ENCODE measurements at regions not wholly inside any gene's neighbourhood (a gene's known extent, or its start where the extent isn't known, plus 50 kb on each side); places are given as distances from the start of the nearest gene placed in this dataset.
"Not testable (repeated sequence)": the region's sequence is repeated elsewhere in the genome, so short reads cannot be mapped to it uniquely, and the experiment has no call there.

GRCh38 chr20:1800180-1800579 is 95.0 kb upstream of the SIRPA start:
- H3K4me3 ChIP-seq = no peak overlapping the region
- H3K36me3 ChIP-seq = no peaks in the 10 kb centered on the region
- no peaks in the 10 kb centered on the region for H3K9me3 ChIP-seq
- H3K4me1 ChIP-seq = no peaks in the 10 kb centered on the region
- DNase-seq (ENCODE audit: low spot score in 2 of 2) = no peak
- no peak overlapping the region for H3K27ac ChIP-seq
- TF ChIP-seq POLR2AphosphoS5 (IDR thresholded peaks at IDR 0.05) (no peak), POLR2A (IDR thresholded peaks at IDR 0.05) (no peak)
- intact Hi-C loops (cut with DNase I; ENCODE audit: low total_unique reads) = no loop called here
- H3K27me3 ChIP-seq = no peaks in the 10 kb centered on the region

- H3K27me3 ChIP-seq; DNase-seq (ENCODE audit: low spot score in 2 of 2); H3K9me3 ChIP-seq; H3K4me1 ChIP-seq; H3K4me3 ChIP-seq; H3K36me3 ChIP-seq; intact Hi-C loops (cut with DNase I; ENCODE audit: low total_unique reads); H3K27ac ChIP-seq: not testable (repeated sequence)
Observed at GRCh38 chr20:1799746-1800145, 95.5 kb upstream of the SIRPA start.

DNA sequence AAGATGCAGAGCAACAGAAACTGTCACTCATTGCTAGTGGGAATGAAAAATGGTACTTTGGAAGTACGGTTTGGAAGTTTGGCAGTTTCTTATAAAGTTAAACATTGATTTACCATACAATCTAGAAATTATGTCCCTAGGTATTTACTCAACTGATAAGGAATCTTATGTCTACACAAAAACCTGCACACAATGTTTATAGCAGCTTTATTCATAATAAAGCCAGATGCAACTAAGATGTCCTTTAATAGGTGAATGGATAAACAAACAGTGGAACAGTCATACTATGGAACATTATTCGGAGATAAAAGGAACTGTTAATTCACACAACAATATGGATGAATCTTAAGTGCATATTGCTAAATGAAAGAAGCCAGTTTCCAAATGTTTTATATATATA is 96.2 kb upstream of the SIRPA start:
- Histone ChIP-seq H3K36me3 (no peaks in the 10 kb centered on the region), H3K27me3 (no peaks in the 10 kb centered on the region), H3K4me3 (no peak overlapping the region), H3K4me1 (no peaks in the 10 kb centered on the region), H3K9me3 (no peaks in the 10 kb centered on the region), H3K27ac (no peak overlapping the region)
- intact Hi-C loops (cut with DNase I; ENCODE audit: low total_unique reads) = no loop called here
- TF ChIP-seq POLR2AphosphoS5 (IDR thresholded peaks at IDR 0.05) (no peak), POLR2A (IDR thresholded peaks at IDR 0.05) (no peak)
- TF ChIP-seq, protein P1, sequence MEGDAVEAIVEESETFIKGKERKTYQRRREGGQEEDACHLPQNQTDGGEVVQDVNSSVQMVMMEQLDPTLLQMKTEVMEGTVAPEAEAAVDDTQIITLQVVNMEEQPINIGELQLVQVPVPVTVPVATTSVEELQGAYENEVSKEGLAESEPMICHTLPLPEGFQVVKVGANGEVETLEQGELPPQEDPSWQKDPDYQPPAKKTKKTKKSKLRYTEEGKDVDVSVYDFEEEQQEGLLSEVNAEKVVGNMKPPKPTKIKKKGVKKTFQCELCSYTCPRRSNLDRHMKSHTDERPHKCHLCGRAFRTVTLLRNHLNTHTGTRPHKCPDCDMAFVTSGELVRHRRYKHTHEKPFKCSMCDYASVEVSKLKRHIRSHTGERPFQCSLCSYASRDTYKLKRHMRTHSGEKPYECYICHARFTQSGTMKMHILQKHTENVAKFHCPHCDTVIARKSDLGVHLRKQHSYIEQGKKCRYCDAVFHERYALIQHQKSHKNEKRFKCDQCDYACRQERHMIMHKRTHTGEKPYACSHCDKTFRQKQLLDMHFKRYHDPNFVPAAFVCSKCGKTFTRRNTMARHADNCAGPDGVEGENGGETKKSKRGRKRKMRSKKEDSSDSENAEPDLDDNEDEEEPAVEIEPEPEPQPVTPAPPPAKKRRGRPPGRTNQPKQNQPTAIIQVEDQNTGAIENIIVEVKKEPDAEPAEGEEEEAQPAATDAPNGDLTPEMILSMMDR (IDR thresholded peaks at IDR 0.05) = no peak
- DNase-seq (ENCODE audit: low spot score in 2 of 2) = no peak

DNA sequence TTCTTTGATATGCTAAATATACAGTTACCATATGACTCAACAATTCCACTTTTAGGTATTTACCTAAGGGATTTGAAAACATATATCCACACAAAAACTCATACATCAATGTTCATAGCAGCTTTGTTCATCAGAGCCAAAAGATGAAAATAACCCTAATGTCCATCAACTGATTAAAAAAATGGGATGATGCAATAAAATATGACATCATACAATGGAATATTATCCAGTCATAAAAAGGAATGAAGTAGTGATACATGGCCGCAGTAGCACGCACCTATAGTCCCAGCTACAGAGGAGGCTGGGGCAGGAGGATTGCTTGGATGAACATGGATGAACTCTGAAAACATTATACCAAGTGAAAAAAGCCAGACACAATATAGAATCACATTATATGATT is 101.4 kb upstream of the SIRPA start:
- H3K4me3 ChIP-seq = no peak overlapping the region
- DNase-seq (ENCODE audit: low spot score in 2 of 2) = no peak
- H3K4me1 ChIP-seq = no peaks in the 10 kb centered on the region
- no peak overlapping the region for H3K27ac ChIP-seq
- no peaks in the 10 kb centered on the region for H3K9me3 ChIP-seq
- TF ChIP-seq POLR2AphosphoS5 (IDR thresholded peaks at IDR 0.05) (no peak), POLR2A (IDR thresholded peaks at IDR 0.05) (no peak)
- TF ChIP-seq, protein P1 (IDR thresholded peaks at IDR 0.05) = no peak
- no peaks in the 10 kb centered on the region for H3K27me3 ChIP-seq
- intact Hi-C loops (cut with DNase I; ENCODE audit: low total_unique reads) = no loop called here
- no peaks in the 10 kb centered on the region for H3K36me3 ChIP-seq

GRCh38 chr20:1792274-1792673 is 102.9 kb upstream of the SIRPA start:
- H3K4me1 ChIP-seq = no peaks in the 10 kb centered on the region
- intact Hi-C loops (cut with DNase I; ENCODE audit: low total_unique reads) = no loop called here
- DNase-seq (ENCODE audit: low spot score in 2 of 2) = no peak
- H3K4me3 ChIP-seq = no peak overlapping the region
- no peaks in the 10 kb centered on the region for H3K27me3 ChIP-seq
- TF ChIP-seq, protein P1 (IDR thresholded peaks at IDR 0.05) = no peak
- TF ChIP-seq POLR2AphosphoS5 (IDR thresholded peaks at IDR 0.05) (no peak), POLR2A (IDR thresholded peaks at IDR 0.05) (no peak)
- H3K9me3 ChIP-seq = no peaks in the 10 kb centered on the region
- no peaks in the 10 kb centered on the region for H3K36me3 ChIP-seq
- no peak overlapping the region for H3K27ac ChIP-seq

- TF ChIP-seq, protein P1 (IDR thresholded peaks at IDR 0.05) = no peak
- no peak for TF ChIP-seq POLR2A (IDR thresholded peaks at IDR 0.05)
- no peak overlapping the region for H3K27ac ChIP-seq
- no peaks in the 10 kb centered on the region for H3K27me3 ChIP-seq
- intact Hi-C loops (cut with DNase I; ENCODE audit: low total_unique reads) = no loop called here
- no peak overlapping the region for H3K4me3 ChIP-seq
- no peaks in the 10 kb centered on the region for H3K36me3 ChIP-seq
- no peaks in the 10 kb centered on the region for H3K9me3 ChIP-seq
- no peak for DNase-seq (ENCODE audit: low spot score in 2 of 2)
- no peaks in the 10 kb centered on the region for H3K4me1 ChIP-seq
Observed at GRCh38 chr20:1790386-1790785, 104.8 kb upstream of the SIRPA start.
